Stimulated activated CD8-positive, alpha-beta memory T cell treated with anti-CD3 and anti-CD28 coated beads, Interleukin-4, amount 100 ng/mL, for 1 hour (primary cell): ENCODE measurements at regions not wholly inside any gene's neighbourhood (a gene's known extent, or its start where the extent isn't known, plus 50 kb on each side); places are given as distances from the start of the nearest gene placed in this dataset.

Source experiments
- DNase-seq, 2 donors: peaks; one replicate each; pipeline ENCODE4 v3.0.0-alpha.2; 2020; ENCODE audit warnings: low read depth in 2 of 2, low spot score in 1 of 2

DNA sequence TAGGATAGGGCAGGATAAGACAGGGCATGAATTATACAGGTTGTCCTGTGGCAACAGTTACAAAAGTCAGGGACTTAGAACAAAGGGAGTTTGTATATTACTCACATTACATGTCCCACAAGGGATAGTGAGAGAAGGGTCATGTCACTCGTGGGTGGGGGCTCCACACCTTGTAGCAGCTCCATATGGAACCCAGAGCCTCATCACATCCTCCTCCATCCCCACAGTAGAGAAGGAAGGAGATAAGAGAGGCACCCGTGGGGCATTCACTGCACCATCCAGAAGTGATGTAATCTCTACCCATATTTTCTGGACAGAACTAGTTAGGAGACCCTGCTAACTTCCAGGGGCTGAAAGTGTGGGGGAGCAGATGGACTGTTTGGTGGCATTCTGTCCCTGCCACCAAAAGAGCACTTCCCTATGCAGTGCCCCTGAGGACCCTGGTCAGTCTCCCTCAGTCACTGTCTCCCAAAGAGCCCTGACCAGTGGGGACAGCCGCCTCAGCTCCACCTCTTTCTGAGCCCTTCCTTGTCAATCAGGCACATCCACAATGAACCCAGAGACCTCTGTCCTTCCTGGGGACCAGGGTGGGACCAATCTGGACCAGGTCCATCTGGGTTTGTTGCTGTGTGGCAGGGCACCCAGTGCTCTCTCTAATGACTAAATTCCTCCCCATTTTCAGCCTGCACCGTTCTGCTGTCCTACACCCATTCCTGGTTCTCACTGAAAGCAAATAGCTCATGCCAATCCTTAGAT lies 154.8 kb upstream of the ETV3 start:
- no peak for DNase-seq

- DNase-seq, result no peak
These were observed 154.1 kb upstream of the ETV3 start for GRCh38 chr1:157292302-157292701.

DNA sequence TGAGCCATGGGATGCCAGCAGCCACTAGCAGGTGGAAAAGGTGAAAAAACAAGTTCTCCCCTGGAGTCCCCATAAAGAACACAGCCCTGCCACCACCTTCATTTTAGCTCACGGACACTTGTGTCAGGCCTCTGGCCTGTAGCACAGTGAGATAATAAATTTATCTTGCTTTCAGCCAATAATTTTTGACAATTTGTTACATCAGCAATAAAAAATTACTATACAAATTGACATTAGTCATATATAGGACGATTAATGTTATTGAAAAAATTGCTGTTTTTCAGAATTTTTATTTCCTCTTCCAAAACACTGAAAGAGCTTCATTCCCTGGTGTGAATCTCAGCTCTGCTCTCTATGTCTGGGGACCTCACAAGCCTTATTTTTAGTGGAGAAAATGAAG lies 152.9 kb upstream of the ETV3 start:
- DNase-seq, result no peak

GRCh38 chr1:157289424-157290105 lies 151.4 kb upstream of the ETV3 start:
- no peak for DNase-seq

DNA sequence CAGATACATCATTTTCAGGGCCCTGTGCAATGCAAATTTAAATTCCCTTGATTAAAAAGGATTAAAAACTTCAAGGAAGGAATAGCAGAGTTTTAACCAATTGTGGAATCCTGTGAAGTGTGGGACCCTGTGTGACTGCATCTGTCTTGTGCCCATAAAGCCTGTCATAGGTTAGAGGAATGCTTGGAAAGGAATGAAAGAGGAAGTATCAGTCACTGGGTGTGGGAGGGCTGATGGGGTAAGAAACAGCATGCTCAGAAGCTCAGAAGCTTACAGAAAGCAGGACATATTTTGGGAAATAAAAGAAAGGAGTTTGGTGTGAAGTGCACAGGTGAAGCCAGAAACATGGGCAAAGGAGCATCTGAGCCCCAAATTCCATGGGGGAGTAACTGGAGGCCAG lies 150.8 kb upstream of the ETV3 start:
- no peak for DNase-seq

GRCh38 chr1:157288492-157288891 lies 150.3 kb upstream of the ETV3 start:
- DNase-seq, result no peak

- no peak for DNase-seq
These were observed 149.8 kb upstream of the ETV3 start for GRCh38 chr1:157288006-157288405.

DNA sequence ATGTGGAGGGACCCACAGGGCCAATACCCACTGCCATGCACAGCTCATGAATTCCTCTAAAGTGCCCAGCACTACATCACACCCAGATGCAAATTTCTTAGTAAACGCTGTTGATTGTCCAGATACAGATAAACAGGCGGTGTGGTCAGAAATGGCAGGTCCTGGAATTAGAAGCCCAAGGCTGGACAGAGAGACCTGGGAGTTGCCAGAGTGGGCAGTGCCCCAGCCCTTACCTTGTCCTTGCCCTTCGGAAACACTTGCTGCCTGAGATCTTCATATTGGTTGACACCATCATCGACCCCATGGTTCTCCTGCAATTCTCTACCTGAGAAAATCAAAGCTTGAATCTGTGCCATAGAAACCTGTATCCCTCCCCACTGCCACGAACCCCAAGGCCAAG lies 149.3 kb upstream of the ETV3 start:
- DNase-seq, result no peak

- DNase-seq, result no peak
These were observed 148.6 kb upstream of the ETV3 start for GRCh38 chr1:157286646-157287420.

DNA sequence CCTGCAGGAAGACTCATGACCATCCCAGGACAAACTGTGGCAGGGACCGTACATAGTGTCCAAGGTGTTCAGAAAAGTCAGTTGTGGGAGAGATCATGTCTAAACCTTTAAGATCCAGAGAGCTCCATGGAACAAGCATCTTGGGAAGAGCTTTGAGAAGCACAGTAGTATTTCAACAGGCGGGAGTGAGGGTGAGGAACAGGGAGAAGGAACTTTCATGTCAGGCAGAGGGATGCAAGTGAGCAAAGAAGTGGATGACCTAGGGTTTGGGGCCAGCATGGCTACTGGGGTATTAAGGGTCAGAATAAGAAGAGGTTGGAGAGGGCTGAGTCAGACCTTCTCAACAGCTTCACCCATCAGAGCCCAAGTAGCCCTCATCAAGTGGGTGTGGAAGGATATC lies 147.9 kb upstream of the ETV3 start:
- DNase-seq, result no peak

- no peak for DNase-seq
These were observed 146.3 kb upstream of the ETV3 start for GRCh38 chr1:157284451-157284850.

DNA sequence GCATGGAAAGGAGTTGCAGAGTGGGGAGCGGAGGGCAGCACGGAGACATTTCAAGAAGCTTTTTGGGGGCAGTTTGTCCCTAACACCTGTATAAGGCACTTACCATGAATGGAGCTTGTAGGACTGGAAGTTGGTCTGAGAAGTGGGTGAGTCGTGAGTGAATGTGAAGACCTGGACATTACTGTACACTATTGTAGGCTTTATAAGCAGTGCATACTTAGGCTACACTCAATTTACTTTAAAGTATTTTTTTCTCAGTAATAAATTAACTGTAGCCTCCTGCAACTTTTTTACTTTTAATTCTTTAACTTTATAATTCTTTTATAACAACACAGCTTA lies 141.6 kb upstream of the ETV3 start:
- DNase-seq, result no peak

DNA sequence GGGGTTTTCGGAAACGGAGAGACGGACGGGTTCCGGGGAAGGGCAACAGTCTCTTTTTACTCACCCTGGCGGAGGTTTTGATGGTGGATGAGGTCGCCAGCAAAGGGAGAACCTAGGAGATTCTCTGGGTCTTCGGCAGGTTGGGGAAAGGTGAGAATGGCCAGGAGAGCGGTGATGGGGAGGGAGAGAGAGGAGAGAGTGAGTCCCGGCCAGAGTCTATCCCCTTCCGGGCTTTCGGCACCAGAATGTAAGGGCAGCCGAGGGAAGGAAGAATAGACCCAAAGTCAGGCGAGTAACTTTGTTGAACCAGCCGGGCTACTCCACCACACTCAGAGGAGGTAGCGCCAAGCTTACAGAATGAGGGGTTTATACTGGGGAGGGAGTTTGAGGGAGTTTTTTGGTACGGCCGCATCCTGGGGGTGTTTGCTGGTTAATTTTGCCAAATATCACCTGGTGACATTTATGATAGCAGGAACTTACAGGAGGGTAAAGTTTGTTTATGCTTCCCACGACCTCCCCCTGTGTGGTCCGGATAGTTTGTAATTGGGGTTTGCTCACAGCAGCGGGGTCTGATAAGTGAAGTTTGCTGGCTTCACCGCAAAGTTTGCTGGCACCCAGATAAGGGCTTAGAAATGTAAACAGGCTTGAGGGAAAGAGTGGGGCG lies 141.1 kb upstream of the ETV3 start:
- DNase-seq, result no peak

DNA sequence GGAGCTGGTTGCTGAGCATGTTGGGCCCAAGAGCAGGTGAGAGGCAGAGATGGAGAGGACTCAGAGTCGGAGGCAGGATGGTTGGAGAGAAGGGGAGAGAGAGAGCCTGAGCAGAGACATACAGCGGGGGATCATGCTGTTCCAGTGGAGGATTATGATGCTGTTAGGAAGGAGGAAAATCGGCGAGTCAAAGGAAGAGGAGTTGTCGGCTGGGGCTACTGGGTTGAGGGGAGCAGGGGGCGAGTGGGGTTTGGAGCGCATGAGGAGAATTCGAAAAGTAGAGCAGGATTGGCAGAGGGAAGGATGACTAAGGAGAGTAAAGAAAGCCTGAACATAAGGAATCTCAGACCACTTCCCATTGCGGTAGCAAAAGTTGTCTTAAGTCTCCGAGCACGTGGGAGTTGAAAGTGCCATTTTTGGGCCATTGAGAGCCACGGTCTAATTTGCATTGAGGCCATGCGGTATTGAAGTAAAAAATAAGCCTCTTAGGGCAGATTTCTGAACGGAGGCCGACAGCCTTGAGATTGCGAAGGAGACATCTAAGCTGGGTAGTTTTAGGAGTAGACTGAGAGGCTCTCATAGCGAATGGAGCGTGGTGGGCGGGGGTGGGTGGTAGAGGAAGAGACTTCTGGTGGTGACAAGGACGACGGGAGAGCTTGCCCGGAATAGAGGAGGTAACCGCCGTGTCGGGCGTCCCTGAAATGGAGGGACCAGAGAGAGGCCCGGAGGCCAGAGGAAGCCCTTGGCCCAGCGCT lies 140.4 kb upstream of the ETV3 start:
- no peak for DNase-seq

DNA sequence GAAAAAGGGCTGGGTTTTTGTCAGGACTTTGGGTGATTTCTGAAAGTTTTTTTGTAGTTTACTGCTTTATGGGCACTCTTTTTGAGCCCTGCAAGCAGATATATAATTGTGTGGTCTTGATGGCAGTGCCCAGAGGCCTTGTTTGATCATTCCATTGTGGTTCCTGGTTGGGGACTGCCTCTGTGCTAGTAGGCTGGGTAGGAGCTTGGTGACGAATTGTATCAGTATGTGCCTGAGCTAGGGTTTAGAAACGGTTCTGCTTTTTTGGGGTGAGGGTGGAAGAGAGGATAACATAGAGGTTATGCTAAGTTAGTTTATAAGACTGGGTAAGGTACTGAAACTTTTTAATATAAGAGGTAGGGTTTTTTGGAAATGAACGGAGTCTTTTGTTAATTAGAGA lies 139.7 kb upstream of the ETV3 start:
- no peak for DNase-seq

DNA sequence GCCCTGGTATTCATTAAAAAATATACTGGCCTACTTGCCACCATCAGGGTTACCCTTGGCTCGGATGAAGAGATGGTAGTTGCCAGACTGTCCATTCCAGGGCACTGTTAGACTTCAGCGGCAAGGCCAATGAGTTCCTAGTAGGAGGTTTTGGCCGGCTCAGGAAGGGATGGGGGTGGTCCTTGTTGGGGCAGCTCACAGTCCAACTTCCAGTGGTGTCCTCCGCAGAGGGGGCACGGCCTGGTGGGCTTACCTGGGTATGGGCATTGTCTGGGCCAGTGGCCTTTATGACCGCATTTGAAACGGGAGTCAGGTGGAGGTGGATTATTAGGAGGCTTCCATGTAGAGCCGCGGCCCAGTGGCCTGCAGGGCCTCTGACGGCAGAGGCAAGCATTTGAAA lies 139.1 kb upstream of the ETV3 start:
- DNase-seq, result no peak

DNA sequence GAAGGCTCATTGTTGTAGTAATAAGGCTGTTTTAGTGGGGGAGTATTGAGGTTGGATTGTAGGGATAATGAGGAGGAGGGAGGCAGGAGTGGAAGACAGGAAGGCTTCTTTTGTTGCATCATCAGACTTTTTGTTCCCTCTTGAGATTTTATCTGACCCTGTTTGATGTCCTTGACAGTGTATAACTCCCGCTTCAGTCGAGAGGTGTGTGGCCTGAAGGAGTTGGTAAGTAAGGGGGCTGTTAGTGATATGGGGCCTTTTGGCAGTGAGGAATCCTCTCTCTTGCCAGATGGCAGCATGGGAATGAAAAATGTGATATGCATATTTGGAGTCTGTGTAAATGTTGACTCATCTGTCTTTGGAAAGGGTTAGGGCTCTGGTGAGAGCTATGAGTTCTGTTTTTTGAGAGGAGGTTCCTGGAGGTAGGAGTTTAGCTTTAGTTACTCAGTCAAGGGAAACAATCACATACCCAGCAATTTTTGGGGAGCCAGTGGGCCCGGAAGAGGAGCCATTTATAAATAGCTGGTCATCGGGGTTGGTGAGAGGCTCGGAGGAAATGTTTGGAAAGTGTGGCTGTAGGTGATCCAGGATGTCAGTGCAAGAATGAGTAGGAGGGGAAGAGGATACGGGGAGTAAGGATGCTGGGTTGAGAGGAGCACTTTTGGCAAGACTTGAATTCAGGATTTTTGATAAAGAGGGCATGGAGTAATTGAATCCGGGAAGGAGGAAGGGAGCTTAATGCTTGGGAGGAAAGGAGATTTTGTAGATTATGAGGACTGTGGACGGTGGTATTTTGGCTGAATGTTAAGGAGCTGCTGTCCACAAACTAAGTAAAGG lies 136.7 kb upstream of the ETV3 start:
- DNase-seq, result no peak

DNA sequence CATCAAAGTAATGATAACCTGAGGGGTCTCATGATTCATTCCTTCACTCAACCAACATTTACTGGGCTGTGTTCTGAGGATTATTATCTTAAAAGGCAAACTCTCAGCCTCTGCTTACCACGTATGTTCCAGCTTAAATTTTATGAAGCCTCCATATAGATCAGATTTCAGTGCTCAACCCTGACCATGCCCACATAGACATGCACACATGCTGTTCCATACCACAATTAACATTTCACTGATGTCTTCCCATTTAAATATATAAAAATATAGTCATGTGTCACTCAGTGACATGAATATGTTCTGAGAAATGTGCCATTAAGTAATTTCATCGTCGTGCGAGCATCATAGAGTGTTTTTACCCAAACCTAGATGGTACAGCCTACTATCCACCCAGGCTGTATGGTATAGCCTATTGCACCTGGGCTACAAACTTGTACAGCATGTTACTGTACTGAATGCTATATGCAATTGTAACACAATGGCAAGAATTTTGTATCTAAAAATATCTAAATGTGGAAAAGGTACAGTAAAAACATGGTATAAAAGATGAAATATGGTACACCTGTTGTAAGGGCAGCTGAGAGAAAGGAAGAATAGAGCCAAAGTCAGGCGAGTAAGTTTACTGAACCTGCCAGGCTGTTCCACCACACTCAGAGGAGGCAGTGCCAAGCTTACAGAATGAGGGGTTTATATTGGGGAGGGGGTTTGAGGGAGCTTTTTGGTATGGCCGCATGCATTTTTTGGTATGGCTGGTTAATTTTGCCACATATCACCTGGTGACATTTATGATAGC lies 134.7 kb upstream of the ETV3 start:
- DNase-seq, result no peak

GRCh38 chr1:157272264-157272663 lies 134.1 kb upstream of the ETV3 start:
- DNase-seq, result no peak
